HEK293 (cell line): ENCODE measurements at regions not wholly inside any gene's neighbourhood (a gene's known extent, or its start where the extent isn't known, plus 50 kb on each side); places are given as distances from the start of the nearest gene placed in this dataset.

Experiments used
- ZFP37 ChIP-seq: fragments of 450-650 bp; formaldehyde crosslinking; IDR thresholded peaks from 2 replicates; pipeline ENCODE4 v1.5.1; 2016; ENCODE audit warnings: missing biosample characterization, missing genetic modification characterization
- TF ChIP-seq, protein P1 (sequence below): fragments of 450-650 bp; formaldehyde crosslinking; IDR thresholded peaks from 2 replicates; pipeline ENCODE4 v1.5.1; 2016; ENCODE audit warnings: missing biosample characterization, missing genetic modification characterization
- TF ChIP-seq, protein P2 (sequence below): fragments of 450-650 bp; formaldehyde crosslinking; IDR thresholded peaks from 2 replicates; pipeline ENCODE4 v1.5.1; 2016; ENCODE audit warnings: missing biosample characterization, missing genetic modification characterization

- no peak for TF ChIP-seq ZFP37 (tag by site-specific recombination)
- TF ChIP-seq, protein P1, sequence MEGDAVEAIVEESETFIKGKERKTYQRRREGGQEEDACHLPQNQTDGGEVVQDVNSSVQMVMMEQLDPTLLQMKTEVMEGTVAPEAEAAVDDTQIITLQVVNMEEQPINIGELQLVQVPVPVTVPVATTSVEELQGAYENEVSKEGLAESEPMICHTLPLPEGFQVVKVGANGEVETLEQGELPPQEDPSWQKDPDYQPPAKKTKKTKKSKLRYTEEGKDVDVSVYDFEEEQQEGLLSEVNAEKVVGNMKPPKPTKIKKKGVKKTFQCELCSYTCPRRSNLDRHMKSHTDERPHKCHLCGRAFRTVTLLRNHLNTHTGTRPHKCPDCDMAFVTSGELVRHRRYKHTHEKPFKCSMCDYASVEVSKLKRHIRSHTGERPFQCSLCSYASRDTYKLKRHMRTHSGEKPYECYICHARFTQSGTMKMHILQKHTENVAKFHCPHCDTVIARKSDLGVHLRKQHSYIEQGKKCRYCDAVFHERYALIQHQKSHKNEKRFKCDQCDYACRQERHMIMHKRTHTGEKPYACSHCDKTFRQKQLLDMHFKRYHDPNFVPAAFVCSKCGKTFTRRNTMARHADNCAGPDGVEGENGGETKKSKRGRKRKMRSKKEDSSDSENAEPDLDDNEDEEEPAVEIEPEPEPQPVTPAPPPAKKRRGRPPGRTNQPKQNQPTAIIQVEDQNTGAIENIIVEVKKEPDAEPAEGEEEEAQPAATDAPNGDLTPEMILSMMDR = no peak
- TF ChIP-seq, protein P2, sequence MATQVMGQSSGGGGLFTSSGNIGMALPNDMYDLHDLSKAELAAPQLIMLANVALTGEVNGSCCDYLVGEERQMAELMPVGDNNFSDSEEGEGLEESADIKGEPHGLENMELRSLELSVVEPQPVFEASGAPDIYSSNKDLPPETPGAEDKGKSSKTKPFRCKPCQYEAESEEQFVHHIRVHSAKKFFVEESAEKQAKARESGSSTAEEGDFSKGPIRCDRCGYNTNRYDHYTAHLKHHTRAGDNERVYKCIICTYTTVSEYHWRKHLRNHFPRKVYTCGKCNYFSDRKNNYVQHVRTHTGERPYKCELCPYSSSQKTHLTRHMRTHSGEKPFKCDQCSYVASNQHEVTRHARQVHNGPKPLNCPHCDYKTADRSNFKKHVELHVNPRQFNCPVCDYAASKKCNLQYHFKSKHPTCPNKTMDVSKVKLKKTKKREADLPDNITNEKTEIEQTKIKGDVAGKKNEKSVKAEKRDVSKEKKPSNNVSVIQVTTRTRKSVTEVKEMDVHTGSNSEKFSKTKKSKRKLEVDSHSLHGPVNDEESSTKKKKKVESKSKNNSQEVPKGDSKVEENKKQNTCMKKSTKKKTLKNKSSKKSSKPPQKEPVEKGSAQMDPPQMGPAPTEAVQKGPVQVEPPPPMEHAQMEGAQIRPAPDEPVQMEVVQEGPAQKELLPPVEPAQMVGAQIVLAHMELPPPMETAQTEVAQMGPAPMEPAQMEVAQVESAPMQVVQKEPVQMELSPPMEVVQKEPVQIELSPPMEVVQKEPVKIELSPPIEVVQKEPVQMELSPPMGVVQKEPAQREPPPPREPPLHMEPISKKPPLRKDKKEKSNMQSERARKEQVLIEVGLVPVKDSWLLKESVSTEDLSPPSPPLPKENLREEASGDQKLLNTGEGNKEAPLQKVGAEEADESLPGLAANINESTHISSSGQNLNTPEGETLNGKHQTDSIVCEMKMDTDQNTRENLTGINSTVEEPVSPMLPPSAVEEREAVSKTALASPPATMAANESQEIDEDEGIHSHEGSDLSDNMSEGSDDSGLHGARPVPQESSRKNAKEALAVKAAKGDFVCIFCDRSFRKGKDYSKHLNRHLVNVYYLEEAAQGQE (tag by site-specific recombination) = no peak
These were observed 186.1 kb downstream of the HERPUD2 start for GRCh38 chr7:35508623-35509400.
